ENCODE measurements at regions not wholly inside any gene's neighbourhood (a gene's known extent, or its start where the extent isn't known, plus 50 kb on each side); places are given as distances from the start of the nearest gene placed in this dataset.

DNA sequence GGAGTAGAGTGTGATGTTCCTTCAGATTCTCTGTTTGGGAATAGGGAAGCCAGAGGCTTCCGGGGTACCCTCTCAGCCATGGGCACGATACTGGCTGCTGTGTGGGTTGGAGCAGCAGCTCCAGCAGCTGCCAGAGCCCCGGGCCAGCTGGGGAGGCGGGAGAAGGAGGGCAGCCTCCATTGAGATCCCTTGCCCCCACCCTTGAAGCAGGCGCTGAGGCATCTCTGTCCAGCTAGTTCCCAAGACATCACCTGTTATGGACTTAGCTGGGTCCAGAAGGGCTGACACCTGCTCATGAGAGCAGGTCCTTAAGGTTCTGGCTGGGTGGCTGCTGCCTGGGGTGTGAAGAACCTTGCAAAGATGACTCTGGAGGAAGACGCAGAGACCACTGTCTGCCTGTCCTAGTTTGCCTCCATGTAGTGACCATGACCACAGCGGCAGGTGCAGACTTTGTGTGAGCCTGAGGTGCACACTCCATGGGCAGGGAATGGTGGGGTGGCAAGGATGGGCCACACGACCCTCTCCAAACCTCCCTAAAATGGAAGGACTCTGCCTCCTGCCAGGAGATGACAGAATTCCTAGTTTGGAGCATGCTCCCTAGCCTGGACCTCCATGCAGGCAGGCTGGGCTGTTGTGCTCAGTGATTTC lies 222.6 kb upstream of the C1orf174 start:
- H3K27me3 ChIP-seq, result peaks cover 0 to 25% (median 0%) of the 10 kb centered on the region in 3 donors
- TF ChIP-seq POLR2AphosphoS5 (IDR thresholded peaks at IDR 0.05) (no peak), EP300 (IDR thresholded peaks at IDR 0.05) (no peak), POLR2A (IDR thresholded peaks at IDR 0.05) (no peak)
- TF ChIP-seq, protein P1, sequence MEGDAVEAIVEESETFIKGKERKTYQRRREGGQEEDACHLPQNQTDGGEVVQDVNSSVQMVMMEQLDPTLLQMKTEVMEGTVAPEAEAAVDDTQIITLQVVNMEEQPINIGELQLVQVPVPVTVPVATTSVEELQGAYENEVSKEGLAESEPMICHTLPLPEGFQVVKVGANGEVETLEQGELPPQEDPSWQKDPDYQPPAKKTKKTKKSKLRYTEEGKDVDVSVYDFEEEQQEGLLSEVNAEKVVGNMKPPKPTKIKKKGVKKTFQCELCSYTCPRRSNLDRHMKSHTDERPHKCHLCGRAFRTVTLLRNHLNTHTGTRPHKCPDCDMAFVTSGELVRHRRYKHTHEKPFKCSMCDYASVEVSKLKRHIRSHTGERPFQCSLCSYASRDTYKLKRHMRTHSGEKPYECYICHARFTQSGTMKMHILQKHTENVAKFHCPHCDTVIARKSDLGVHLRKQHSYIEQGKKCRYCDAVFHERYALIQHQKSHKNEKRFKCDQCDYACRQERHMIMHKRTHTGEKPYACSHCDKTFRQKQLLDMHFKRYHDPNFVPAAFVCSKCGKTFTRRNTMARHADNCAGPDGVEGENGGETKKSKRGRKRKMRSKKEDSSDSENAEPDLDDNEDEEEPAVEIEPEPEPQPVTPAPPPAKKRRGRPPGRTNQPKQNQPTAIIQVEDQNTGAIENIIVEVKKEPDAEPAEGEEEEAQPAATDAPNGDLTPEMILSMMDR (IDR thresholded peaks at IDR 0.05), result no peak
- no peaks in the 10 kb centered on the region for H3K4me1 ChIP-seq
- intact Hi-C loops (cut with DNase I; ENCODE audit: low total_unique reads), result no loop called here
- no peak overlapping the region for H3K27ac ChIP-seq
- no peak overlapping the region for H3K4me3 ChIP-seq
- 74 to 88% (median 77%) methylated on average over 4 to 8 of the region's 8 CpGs for WGBS, 5 donors
- no peaks in the 10 kb centered on the region for H3K36me3 ChIP-seq
- H3K9me3 ChIP-seq, result peaks cover 0 to 9% (median 4%) of the 10 kb centered on the region in 4 donors
- DNase-seq, result no peak

DNA sequence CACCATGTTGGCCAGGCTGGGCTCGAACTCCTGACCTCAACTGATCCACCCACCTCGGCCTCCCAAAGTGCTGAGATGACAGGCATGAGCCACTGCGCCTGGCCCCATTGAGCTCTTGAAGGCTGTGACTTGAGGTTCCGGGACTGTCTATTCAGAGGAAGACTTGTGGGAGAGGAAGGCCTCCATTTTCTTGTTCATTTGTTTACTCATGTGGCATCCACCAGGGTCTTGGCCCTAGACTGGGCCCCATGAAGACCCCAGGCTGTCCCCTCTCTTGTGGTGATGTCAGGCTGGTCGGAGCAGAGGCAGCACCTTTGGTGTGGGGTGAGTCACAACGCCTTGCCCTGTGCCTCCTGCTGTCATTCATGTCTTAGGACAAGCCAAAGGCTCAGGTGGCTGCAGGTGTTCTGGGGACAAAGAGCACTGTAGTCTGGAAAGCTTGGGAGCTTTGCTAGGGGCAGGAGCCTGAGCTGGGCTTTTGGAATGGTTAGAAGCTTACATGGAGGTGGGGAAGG lies 224.6 kb upstream of the C1orf174 start:
- Histone ChIP-seq H3K27me3 (peaks cover 0 to 13% (median 0%) of the 10 kb centered on the region in 3 donors), H3K4me3 (no peak overlapping the region), H3K36me3 (no peaks in the 10 kb centered on the region), H3K27ac (no peak overlapping the region), H3K9me3 (peaks cover 0 to 9% (median 4%) of the 10 kb centered on the region in 4 donors), H3K4me1 (no peaks in the 10 kb centered on the region)
- no peak for TF ChIP-seq POLR2AphosphoS5 (IDR thresholded peaks at IDR 0.05)
- no peak for TF ChIP-seq EP300 (IDR thresholded peaks at IDR 0.05)
- TF ChIP-seq POLR2A (IDR thresholded peaks at IDR 0.05), result no peak
- TF ChIP-seq, protein P1 (IDR thresholded peaks at IDR 0.05), result no peak
- intact Hi-C loops (cut with DNase I; ENCODE audit: low total_unique reads), result no loop called here
- no peak for DNase-seq
- 72 to 75% (median 74%) methylated on average over 6 of the region's 6 CpGs for WGBS, 5 donors

DNA sequence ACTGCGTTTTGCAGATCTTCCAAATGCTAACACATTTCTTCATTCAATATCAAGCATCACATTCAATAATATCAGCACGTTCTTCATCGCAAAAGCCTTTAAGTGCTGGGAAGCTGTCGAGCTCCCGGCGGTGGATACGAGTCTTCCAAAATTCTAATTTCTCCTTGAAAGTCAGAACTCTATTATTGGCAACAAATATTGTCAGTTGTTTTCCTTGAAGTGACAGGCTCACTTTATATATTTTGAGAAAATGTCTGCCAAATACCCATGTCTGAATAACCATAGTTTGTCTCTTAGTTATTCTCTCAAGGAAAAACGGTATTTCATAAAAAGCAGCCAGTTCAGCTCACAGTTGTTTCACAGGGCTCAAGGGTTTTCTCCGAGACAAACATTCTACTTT lies 226.2 kb upstream of the C1orf174 start:
- H3K4me3 ChIP-seq, result no peak overlapping the region
- peaks cover 0 to 22% (median 0%) of the 10 kb centered on the region in 3 donors for H3K27me3 ChIP-seq
- 86 to 94% (median 89%) methylated on average over 9 of the region's 9 CpGs for WGBS, 5 donors
- peaks cover 0 to 9% (median 4%) of the 10 kb centered on the region in 4 donors for H3K9me3 ChIP-seq
- no peaks in the 10 kb centered on the region for H3K36me3 ChIP-seq
- H3K27ac ChIP-seq, result no peak overlapping the region
- H3K4me1 ChIP-seq, result no peaks in the 10 kb centered on the region
- TF ChIP-seq POLR2AphosphoS5 (IDR thresholded peaks at IDR 0.05) (no peak), POLR2A (IDR thresholded peaks at IDR 0.05) (no peak), EP300 (IDR thresholded peaks at IDR 0.05) (no peak)
- TF ChIP-seq, protein P1 (IDR thresholded peaks at IDR 0.05), result no peak
- intact Hi-C loops (cut with DNase I; ENCODE audit: low total_unique reads), result no loop called here
- DNase-seq, result no peak

DNA sequence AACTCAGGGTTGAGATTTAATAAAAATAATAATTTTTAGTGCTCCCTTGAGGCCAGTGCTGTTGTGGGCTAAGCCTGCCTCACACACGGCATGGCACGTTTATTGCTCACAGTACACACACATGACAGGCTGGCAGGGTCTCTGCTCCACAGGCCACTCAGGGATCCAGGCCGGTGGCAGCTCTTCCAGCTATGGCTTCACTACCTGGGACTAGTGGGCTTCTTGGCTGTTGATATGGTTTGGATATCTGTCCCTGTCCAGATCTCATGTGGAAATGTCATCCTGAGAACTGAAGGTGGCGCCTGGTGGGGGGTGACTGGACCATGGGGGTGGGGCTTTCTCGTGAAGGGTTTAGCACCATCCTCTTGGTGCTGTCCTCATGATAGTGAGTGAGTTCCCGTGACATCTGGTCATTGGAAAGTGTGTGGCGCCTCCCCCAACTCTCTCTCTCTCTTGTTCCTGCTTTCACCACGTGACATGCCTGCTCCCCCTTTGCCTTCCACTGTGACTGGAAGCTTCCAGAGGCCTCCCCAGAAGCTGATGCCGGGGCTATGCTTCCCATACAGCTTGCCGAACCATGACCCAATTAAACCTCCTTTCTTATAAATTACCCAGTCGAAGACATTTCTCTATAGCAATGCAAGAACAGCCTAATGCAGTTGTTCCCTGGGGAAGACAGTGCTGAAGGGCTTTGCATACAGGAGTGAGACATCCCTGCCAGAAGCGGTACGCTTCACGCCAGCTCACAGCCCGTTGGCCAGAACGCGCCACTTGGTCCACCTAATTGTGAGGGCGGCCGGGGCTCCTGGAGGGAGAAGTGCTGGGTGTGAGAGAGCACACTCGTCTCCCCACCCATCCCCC lies 226.9 kb upstream of the C1orf174 start:
- peaks cover 0 to 9% (median 4%) of the 10 kb centered on the region in 4 donors for H3K9me3 ChIP-seq
- no peak overlapping the region for H3K27ac ChIP-seq
- no peak for TF ChIP-seq POLR2A (IDR thresholded peaks at IDR 0.05)
- TF ChIP-seq, protein P1 (IDR thresholded peaks at IDR 0.05), result no peak
- TF ChIP-seq EP300 (IDR thresholded peaks at IDR 0.05), result no peak
- no peak for TF ChIP-seq POLR2AphosphoS5 (IDR thresholded peaks at IDR 0.05)
- H3K36me3 ChIP-seq, result no peaks in the 10 kb centered on the region
- H3K4me1 ChIP-seq, result no peaks in the 10 kb centered on the region
- DNase-seq, result no peak
- WGBS, 5 donors, result 77 to 86% (median 83%) methylated on average over 20 of the region's 20 CpGs
- H3K4me3 ChIP-seq, result no peak overlapping the region
- H3K27me3 ChIP-seq, result peaks cover 0 to 22% (median 0%) of the 10 kb centered on the region in 3 donors
- intact Hi-C loops (cut with DNase I; ENCODE audit: low total_unique reads), result no loop called here
